GM12891 (cell line): ENCODE measurements at regions not wholly inside any gene's neighbourhood (a gene's known extent, or its start where the extent isn't known, plus 50 kb on each side); places are given as distances from the start of the nearest gene placed in this dataset.

Source experiments
- POLR2A ChIP-seq: IDR thresholded peaks from 2 replicates; pipeline ENCODE4 v1.6.1; 2011; ENCODE audit warnings: low read depth, low read length, control low read depth
- POLR2AphosphoS5 ChIP-seq: IDR thresholded peaks from 2 replicates; pipeline ENCODE4 v1.6.1; 2011; ENCODE audit warnings: low read depth, low read length, control low read depth
- POU2F2 ChIP-seq: IDR thresholded peaks from 2 replicates; pipeline ENCODE4 v1.6.1; 2011; ENCODE audit warnings: low read depth, mild to moderate bottlenecking, control low read depth, low read length, moderate library complexity
- SPI1 ChIP-seq: IDR thresholded peaks from 2 replicates; pipeline ENCODE4 v1.6.1; 2011; ENCODE audit warnings: low read depth, low read length, control low read depth
- TAF1 ChIP-seq: IDR thresholded peaks from 2 replicates; pipeline ENCODE4 v1.6.1; 2011; ENCODE audit warnings: low read depth, low read length, control low read depth

DNA sequence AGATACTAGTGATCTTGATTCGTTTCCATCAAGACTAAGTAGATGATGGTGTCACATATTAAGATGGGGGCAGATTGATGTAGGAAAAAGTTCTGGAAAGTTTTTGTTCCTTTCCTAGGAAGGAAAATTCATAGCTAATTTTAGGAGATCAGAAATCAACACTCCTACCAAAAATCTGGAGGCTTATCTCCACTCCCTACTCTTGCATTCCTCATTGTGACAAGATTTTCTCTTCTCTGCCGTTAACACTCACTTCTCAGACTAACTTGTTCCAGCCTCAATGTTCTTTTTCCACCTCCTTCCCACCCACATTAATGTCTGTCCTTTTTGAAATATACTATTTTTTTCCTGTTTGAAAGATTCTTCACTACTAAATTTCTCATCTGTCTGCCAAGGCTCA lies 851.9 kb upstream of the GHITM start:
- TF ChIP-seq POU2F2, result no peak
- no peak for TF ChIP-seq POLR2AphosphoS5
- no peak for TF ChIP-seq SPI1
- no peak for TF ChIP-seq POLR2A
- TF ChIP-seq TAF1, result no peak
